ENCODE measurements at regions not wholly inside any gene's neighbourhood (a gene's known extent, or its start where the extent isn't known, plus 50 kb on each side); places are given as distances from the start of the nearest gene placed in this dataset.

DNA sequence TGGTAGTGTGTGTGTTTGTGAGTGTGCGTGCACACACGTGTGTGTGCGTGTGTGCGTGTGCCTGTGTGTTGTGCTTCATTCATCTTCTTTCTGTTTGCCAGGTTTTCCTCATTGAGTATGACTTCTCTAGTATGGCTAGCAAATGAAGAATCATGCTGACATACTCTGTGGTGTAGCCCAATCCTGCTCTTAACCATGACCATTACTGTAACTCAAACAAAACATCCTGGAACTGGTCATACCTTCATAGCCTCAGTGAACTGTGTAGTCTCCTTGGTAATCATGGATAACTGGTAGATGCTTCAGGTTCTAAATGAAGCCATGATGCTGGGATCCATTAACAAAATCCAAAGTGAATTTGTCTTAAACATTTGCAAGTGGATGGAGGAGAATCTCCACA is 1117.7 kb downstream of the BCL11B start:
- TF ChIP-seq POLR2A (IDR thresholded peaks at IDR 0.05; ENCODE audit: low read length) (no peak), GATA1 (IDR thresholded peaks at IDR 0.05; ENCODE audit: low read depth, low read length) (no peak)

Data from erythroblast (primary cell).